Osteoblast (primary cell): ENCODE measurements at regions not wholly inside any gene's neighbourhood (a gene's known extent, or its start where the extent isn't known, plus 50 kb on each side); places are given as distances from the start of the nearest gene placed in this dataset.

Source experiments
- DNase-seq: peaks from one replicate; pipeline ENCODE4 v3.0.0; 2011; ENCODE audit warnings: low spot score, mixed read lengths; ENCODE audit not compliant: insufficient read length; ENCODE audit errors: missing footprints
- H2AFZ ChIP-seq: 2 replicates; pipeline ENCODE4 v1.6.0; 2011; ENCODE audit warnings: mild to moderate bottlenecking, low read length
- H3K27ac ChIP-seq: 2 replicates; pipeline ENCODE4 v1.5.1; 2011; ENCODE audit warnings: mild to moderate bottlenecking, low read depth, low read length, moderate library complexity
- H3K27me3 ChIP-seq: 2 replicates; pipeline ENCODE4 v1.6.0; 2012; ENCODE audit warnings: mild to moderate bottlenecking, control low read depth, inconsistent platforms, low read length, moderate library complexity; ENCODE audit not compliant: insufficient read depth
- H3K36me3 ChIP-seq: 2 replicates; pipeline ENCODE4 v1.5.1; 2011; ENCODE audit warnings: mild to moderate bottlenecking, low read length, control low read depth, moderate library complexity; ENCODE audit not compliant: insufficient read depth
- H3K4me1 ChIP-seq: 2 replicates; pipeline ENCODE4 v1.5.1; 2011; ENCODE audit warnings: mild to moderate bottlenecking, low read length, control low read depth, moderate library complexity; ENCODE audit not compliant: insufficient read depth
- H3K4me2 ChIP-seq: 2 replicates; pipeline ENCODE4 v1.6.0; 2011; ENCODE audit warnings: mild to moderate bottlenecking, low read length; ENCODE audit not compliant: insufficient read depth
- H3K4me3 ChIP-seq: fragments of 200-600 bp; sonication (generic); 3 replicates; pipeline ENCODE4 v1.5.1; 2012; ENCODE audit warnings: mild to moderate bottlenecking, low read length, inconsistent platforms; ENCODE audit not compliant: insufficient read depth
- H3K79me2 ChIP-seq: 2 replicates; pipeline ENCODE4 v1.6.0; 2012; ENCODE audit warnings: mild to moderate bottlenecking, low read length, control low read depth, inconsistent platforms; ENCODE audit not compliant: insufficient read depth
- H3K9me3 ChIP-seq: 2 replicates; pipeline ENCODE4 v1.5.1; 2011; ENCODE audit warnings: low read depth, low read length, control low read depth
- H4K20me1 ChIP-seq: 2 replicates; pipeline ENCODE4 v1.6.0; 2012; ENCODE audit warnings: mild to moderate bottlenecking, low read length, control low read depth; ENCODE audit not compliant: insufficient read depth
- TF ChIP-seq, protein P1 (sequence below): IDR thresholded peaks from 2 replicates; pipeline ENCODE4 v1.5.1; 2011; ENCODE audit warnings: mild to moderate bottlenecking, low read depth, low read length, moderate library complexity; ENCODE audit errors: extremely low read depth

DNA sequence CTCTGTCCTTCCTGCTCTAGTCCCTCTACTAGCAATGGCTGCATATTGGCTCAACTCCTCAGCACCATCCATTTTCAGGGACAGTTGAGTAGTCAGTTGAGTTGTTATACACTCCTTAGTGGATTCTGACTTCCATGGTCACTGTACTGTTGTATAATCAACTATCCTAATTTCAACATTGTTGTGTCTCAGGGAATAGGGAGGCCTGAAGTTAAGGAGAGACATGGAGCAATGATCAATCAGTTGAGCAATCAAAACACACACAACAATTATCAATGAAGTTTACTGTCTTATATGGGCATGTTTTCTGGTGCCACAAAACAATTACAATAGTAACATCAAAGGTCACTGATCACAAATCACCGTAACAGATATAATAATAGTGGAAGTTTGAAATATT, 255.9 kb downstream of the KCNC2 start:
- H3K27me3 ChIP-seq, result no peaks in the 10 kb centered on the region
- no peak overlapping the region for H2AFZ ChIP-seq
- H3K4me3 ChIP-seq, result no peak overlapping the region
- H3K27ac ChIP-seq, result no peak overlapping the region
- no peaks in the 10 kb centered on the region for H3K79me2 ChIP-seq
- TF ChIP-seq, protein P1, sequence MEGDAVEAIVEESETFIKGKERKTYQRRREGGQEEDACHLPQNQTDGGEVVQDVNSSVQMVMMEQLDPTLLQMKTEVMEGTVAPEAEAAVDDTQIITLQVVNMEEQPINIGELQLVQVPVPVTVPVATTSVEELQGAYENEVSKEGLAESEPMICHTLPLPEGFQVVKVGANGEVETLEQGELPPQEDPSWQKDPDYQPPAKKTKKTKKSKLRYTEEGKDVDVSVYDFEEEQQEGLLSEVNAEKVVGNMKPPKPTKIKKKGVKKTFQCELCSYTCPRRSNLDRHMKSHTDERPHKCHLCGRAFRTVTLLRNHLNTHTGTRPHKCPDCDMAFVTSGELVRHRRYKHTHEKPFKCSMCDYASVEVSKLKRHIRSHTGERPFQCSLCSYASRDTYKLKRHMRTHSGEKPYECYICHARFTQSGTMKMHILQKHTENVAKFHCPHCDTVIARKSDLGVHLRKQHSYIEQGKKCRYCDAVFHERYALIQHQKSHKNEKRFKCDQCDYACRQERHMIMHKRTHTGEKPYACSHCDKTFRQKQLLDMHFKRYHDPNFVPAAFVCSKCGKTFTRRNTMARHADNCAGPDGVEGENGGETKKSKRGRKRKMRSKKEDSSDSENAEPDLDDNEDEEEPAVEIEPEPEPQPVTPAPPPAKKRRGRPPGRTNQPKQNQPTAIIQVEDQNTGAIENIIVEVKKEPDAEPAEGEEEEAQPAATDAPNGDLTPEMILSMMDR, result no peak
- H3K4me1 ChIP-seq, result no peaks in the 10 kb centered on the region
- H4K20me1 ChIP-seq, result no peaks in the 10 kb centered on the region
- DNase-seq, result no peak
- no peaks in the 10 kb centered on the region for H3K9me3 ChIP-seq
- H3K4me2 ChIP-seq, result no peak overlapping the region
- no peaks in the 10 kb centered on the region for H3K36me3 ChIP-seq

- no peak overlapping the region for H3K4me2 ChIP-seq
- H3K4me3 ChIP-seq, result no peak overlapping the region
- H4K20me1 ChIP-seq, result no peaks in the 10 kb centered on the region
- TF ChIP-seq, protein P1, result no peak
- H2AFZ ChIP-seq, result no peak overlapping the region
- H3K79me2 ChIP-seq, result no peaks in the 10 kb centered on the region
- no peak overlapping the region for H3K27ac ChIP-seq
- no peaks in the 10 kb centered on the region for H3K36me3 ChIP-seq
- no peaks in the 10 kb centered on the region for H3K9me3 ChIP-seq
- no peaks in the 10 kb centered on the region for H3K4me1 ChIP-seq
- no peak for DNase-seq
- no peaks in the 10 kb centered on the region for H3K27me3 ChIP-seq
These were observed 252.4 kb downstream of the KCNC2 start for GRCh38 chr12:74957231-74957630.

DNA sequence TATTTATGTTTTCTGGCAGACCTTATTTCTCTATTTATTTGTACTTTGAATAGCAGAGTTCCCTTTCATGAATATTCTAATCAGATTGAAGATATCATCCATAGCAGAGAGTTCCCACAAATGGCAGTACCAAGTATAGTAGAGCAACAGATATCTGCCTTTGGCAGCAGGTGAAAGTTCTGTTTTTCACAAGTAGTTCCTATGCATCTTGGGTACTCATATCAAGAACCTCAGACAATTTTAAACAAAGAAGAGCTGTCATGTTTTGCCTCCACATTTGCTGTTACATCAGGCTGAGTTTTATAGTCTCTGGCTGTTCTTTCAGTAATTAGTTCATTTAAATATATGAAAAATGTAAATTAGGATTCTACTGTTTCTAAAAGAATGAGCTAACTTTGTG, 252.0 kb downstream of the KCNC2 start:
- Histone ChIP-seq H3K27ac (no peak overlapping the region), H3K79me2 (no peaks in the 10 kb centered on the region), H3K27me3 (no peaks in the 10 kb centered on the region), H4K20me1 (no peaks in the 10 kb centered on the region), H3K4me2 (no peak overlapping the region), H3K4me3 (no peak overlapping the region), H3K36me3 (no peaks in the 10 kb centered on the region), H3K9me3 (no peaks in the 10 kb centered on the region), H3K4me1 (no peaks in the 10 kb centered on the region), H2AFZ (no peak overlapping the region)
- TF ChIP-seq, protein P1, result no peak
- no peak for DNase-seq

- H3K36me3 ChIP-seq, result no peaks in the 10 kb centered on the region
- H3K27me3 ChIP-seq, result no peaks in the 10 kb centered on the region
- no peak overlapping the region for H3K27ac ChIP-seq
- no peak overlapping the region for H3K4me2 ChIP-seq
- no peak overlapping the region for H2AFZ ChIP-seq
- no peak for DNase-seq
- H3K9me3 ChIP-seq, result no peaks in the 10 kb centered on the region
- H4K20me1 ChIP-seq, result no peaks in the 10 kb centered on the region
- no peak overlapping the region for H3K4me3 ChIP-seq
- TF ChIP-seq, protein P1, result no peak
- no peaks in the 10 kb centered on the region for H3K79me2 ChIP-seq
- H3K4me1 ChIP-seq, result no peaks in the 10 kb centered on the region
These were observed 250.0 kb downstream of the KCNC2 start for GRCh38 chr12:74959657-74960056.
